Inferior parietal cortex (tissue), 1 donor: ENCODE measurements at regions not wholly inside any gene's neighbourhood (a gene's known extent, or its start where the extent isn't known, plus 50 kb on each side); places are given as distances from the start of the nearest gene placed in this dataset.
A peak's percentile ranks its signal among the peaks of the same experiment; 100 is the strongest.
"Not testable (repeated sequence)": the region's sequence is repeated elsewhere in the genome, so short reads cannot be mapped to it uniquely, and the experiment has no call there.

Experiments used
- DNase-seq: peaks from one replicate; pipeline ENCODE4 v3.0.0-alpha.2; 2016; ENCODE audit errors: extremely low spot score

DNA sequence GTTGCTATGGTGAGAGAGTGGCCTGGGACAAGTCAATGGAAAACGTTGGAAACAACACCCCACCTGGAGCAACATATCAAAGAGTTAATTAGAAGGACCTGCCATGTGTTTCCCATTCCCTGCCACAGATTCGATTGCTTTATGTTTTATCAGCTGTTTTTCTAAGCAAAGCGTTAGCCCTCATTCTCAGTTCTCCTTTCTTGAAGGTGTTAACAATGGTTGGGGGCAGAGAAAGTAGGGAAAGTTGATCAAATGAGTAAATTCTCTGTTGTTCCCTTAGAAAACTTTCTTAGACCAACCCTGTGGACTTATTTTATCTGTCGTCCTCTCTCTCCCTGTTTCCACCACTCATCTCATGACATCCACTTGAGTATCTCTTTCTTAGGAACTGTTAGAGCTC lies 102.5 kb downstream of the ADAMTS15 start:
- no peak for DNase-seq

DNA sequence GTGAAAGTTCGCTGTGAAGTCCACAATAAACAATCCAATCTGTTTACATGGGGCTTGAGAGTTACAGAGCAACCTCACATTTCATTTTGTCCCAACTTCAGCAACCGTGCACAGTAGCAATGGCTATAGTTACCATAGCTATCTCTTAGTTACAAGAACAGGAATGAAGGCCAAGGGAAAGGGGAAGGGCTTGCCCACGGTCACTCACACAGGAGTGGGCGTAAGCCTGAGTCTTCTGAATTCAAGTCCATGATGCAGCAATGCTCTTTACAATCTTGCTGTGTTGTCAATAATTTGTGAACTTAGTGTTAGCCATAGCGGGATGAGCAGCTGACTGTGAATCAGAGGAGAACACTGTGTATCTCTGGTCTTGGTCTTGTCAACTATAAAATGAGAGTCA lies 102.9 kb downstream of the ADAMTS15 start:
- no peak for DNase-seq

DNA sequence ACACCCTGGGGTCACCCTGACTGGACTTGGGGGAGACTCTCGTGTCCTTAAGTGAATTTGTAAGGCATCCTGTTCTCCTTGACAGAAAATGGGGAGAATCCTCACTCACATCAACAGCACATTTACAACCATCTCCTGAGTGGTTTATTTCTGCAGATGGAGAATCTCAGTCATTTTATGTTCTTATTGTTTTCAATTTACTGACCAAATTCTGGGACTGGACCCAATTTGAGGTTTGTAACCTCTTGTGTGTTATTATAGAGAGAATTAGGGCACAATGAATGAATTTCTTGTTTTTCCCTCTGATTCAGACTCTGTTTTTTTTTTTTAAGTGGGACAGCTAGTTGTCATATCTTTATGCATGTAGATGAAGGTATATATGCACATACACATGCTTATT lies 104.9 kb downstream of the ADAMTS15 start:
- DNase-seq: no peak

DNA sequence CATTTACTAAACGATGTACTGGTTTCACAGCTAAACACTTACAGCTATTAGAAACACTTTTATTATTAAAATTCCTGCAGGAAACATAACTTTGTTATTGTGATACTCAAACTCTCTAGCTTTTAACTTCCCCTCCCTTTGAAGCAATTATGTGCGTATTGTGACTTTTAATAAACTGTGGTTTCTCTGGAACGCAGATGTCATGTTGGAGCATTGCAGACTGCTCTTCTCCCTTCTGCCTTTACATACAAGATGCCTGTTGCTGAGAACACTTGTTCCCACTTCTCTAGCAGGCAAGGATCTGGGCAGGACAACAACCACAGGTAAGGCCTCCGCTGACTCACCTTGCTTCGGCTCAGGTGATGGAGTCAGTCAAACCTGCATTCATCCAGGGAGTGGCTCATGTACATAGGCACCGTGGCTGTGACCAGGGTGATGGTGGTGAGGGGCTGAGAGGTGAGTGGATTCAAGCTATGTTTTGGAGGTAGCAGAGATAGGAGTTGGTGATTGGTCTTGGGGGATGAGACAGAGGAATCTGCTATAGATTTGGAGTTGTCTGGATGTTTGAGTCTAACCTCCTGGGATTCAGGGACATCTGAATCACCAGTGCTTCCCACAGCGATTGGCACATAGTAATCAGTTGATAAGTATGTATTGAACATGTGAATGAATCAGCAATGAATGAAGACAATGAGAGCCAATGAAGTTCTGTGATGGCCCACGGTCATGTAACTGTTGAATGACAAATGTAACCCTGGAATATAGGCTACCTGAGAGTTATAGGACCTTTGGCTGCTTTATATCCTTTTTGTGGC lies 106.0 kb downstream of the ADAMTS15 start:
- DNase-seq: no peak

DNA sequence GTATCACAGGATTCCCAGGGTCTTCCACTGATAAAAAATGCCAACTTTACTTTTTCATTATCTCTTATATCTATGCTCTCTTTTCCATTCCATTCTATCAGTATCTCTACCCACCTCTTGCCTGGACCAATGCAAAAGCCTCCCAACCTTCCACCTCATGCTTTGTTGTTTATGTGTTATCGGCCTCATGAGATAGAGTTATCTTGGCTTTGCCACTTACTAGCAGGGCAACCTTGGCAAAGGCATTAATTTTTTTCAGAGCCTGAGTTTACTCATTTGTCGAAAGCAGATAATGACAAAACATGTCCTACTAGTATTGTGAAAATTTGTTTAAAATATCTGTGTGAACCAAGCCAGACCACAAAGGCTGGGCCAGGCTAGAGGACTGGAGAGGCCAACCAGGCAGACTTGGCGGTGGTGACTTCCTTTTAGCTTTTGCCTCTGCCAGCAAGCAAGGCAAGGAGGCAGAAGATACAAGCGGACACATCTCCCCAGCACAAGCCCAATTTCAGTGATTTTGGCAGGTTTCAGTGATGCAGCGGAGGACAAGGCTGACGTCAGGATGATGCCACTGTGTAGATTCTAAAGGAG lies 106.9 kb downstream of the ADAMTS15 start:
- no peak for DNase-seq

DNA sequence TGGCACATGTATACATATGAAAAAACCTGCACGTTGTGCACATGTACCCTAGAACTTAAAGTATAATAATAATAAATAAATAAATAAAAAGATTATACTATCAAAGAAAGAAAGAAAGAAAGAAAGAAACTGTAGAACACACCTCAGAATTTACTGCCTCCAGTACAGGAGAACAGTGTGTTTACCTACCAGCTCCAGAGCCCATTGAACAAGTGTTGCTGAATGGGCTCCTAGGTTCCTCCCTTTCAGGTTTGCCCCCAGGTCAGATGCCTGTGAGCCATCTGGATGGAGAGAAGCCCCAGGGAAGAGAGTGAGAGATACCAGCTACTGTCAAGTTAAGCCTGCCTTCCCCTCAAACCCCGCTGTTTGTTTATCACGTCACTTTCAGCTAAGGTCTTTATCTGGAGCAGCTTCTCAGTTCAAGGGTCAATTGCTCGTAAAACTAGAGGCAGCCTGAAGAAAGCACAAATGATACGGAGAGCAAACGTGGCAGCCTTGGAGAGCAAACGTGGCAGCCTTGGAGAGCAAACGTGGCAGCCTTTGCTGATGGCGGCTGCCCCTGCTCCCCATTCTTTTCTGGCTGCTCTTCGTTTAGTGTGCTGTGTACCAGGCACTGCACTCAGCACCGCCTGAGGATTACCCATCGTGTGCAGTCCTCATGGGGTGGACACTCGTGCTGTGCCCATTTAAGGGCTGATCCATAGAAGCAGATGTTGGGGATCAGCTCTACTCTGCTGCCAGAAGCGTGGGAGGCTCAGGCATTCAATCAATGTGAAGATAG lies 111.7 kb downstream of the ADAMTS15 start:
- DNase-seq: no peak

DNA sequence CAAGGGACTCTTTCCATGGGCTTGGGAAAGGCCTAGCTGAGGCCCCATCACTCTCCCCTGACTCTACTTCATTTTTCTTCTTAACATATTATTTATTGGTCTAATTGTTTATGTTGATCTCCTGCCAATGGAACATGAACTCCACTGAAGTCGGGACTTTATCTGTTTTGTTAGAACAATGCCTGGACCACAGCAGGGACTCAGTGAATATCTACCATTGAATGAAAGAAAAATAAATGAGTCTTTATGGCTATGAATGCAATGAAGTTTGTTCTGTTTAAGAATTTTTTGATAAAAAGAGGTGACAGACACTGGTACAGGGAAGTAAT lies 112.3 kb downstream of the ADAMTS15 start:
- no peak for DNase-seq

DNA sequence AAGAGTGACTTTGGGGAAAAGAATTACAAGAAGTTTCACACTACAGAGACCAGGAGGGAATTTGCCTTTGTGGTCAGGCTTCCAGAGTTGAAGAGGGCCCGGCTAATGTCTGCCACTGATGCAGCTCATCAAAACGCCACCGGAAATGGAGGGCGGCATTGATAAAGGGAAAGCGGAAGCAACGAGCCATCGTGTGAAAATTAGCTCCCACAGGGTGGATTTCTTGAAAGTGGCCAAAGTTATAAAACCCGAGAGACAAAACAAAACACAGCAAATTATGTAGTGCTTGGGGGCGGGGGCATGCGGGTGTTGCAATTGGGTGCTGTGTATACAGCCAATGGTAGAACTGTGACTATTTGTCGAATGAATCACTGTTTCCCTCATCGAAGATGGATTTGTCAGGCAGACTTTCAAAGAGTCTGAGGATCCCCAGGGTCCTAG lies 113.0 kb downstream of the ADAMTS15 start:
- no peak for DNase-seq

DNA sequence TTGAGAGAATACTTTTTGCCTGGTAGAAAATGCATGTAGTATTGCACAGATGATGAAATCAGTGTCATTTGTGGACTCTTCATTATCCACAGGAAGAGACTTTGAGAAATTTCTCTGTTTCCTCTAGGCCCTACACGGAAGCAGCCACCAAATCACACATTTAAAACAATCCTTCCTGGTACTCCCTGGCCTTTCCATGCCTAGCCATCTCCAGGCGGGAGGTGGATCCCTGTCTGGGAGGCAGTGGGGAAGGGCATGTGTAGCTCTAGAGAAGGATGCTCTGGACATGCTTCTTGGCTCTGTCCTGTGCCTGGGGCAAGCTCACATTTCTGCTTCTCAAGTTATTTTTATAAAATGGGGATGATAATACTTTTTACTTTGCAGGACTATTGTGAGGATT lies 114.1 kb downstream of the ADAMTS15 start:
- no peak for DNase-seq

DNA sequence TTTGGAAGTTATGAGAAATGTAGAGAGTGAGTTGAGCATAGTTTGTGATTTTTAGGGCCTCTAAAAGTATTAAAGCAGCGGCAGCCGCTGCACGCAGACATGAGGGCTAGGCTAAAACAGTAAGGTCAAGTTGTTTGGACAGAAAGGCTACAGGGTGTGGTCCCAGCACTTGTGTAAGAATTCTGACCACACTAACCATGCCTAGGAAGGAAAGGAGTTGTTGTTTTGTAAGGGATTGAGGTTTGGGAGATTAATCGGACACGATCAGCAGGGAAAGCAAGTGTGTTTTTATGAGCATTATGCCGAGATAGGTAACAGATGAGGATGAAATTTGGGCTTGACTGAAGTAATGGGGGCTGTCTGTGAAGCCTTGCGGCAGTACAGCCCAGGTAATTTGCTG lies 117.9 kb downstream of the ADAMTS15 start:
- DNase-seq: not testable (repeated sequence)

DNA sequence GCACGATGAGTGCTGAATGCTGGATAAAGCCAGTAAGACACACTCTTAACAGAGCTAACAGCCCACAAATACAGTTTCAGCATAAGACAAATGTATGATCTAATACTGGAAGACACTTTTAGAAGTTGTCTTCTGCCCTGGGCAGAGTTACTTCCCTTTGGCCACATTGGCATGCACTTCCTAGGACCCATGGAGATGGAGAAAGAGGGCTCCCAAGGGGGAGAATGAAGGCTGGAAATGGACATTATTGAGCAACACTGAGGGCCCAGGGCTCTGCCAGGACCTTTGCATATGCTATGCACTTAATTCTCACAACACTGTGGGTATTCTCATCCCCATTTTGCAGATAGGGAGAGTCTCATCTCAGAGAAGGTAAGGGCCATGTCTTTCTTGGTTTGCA lies 123.1 kb downstream of the ADAMTS15 start:
- no peak for DNase-seq

DNA sequence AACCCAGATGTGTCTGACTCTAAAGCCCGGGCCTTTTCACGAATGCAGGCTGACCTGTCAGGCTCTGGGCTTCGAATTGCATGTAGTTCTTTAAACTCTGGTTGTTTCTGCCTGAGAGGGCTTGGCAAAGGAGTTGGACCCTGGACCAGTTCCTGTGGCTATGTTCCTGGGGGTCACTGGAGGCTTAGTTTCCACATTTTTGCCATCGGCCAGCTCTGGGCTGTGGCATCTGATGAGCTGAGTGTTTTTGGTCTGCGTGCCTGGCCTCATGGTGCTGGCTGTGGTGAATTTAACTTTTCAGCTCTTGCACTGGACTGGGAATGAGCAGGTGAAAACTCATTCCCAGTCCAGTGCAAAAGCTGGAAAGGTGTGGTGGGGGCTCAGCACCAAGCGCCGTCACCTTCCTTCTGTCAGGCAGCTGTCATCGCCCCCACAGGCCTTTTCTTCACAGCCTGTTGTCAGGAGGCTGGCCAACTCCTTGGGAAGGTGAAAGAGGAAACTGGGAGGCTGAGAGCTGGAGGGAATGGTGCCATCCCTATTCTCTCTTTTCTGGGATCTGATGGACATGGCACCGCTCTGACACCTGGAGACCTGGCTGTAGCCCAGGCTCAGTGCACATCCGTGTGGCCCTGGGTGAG lies 123.6 kb downstream of the ADAMTS15 start:
- DNase-seq: no peak

DNA sequence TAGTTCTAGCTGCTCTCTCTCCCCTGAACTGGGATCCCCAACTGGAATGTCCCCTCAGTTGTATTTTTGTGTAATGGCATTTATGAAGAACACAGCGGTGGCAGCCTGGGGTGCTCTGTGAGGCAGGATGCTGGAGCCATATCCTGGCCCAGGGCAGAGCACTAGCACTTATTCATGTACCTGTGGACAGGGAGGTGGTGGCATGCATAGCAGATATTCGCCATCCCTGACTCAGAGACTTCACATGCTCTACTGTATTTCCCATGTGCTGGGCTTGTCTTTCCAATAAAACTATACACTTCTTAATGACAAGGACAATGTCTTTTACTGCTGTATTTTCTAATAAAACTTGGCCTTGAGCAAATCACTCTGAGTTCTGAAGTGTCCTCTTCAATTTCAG lies 125.3 kb downstream of the ADAMTS15 start:
- no peak for DNase-seq

DNA sequence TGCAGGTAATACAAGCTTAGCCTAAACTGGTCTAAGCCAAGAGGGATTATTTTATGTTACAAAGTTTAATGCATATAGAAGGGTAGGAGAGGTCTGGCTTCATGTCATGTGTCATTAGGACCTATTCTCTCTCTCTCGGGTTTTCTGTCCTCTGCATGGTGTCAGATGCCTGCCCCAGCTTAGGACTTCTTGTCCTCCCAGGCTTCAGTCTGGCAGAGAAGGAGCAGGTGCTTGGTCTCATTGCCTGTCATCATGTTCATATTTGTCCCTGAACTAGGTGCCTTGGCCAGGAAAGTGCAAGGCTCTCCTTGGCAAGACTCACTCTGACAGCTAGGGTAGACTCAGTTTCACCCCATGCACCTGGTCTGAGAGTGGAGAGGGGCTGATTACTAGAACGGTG lies 126.3 kb downstream of the ADAMTS15 start:
- no peak for DNase-seq

DNA sequence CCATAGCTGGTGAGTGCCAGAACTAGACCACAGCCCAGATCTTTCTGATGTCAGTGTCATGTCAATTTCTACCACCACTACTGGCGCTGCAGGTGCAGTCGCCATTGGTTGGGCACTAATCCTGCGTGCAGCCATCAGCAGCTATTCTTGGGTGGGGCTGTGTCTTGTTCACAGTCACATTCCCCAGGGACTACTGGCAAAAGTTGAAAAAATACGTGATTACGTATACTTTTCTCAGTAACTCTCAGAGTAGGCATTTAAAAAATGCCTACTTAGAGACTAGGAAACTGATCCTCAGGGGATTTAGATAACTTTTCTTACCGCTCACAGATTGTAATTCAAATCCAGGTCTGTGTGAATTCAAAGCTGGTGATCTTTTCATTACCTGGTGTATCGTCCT lies 127.7 kb downstream of the ADAMTS15 start:
- no peak for DNase-seq

DNA sequence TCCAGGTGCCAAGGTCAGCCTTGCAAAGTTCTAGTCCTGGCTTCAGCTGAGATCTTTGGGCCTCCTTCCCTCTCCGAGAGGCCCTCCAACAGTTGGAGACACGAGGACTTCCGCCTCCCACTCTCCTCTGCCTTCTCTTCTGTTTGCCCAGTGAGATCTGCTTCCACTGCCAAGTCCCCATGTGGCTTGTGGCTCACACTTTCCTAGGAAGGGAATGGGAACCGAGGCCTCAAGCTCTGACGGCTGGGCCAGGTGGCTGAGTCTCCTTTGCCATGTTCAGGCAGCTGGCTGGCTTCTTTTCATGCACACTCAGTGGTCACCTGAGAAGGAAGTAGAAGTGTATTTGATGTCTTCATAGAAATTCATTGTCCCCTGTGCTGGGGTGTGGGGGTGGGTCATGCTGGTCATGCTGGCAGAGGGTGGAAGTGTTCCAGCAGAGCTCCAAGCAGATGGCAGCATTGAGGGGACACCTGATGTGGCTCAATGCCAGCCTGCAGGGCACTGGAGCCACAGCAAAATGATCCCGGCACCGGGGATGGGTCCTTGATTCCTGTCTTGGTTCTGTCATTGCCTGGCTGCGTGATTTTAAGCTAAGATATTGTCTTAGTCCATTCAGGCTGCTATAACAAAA lies 130.4 kb downstream of the ADAMTS15 start:
- no peak for DNase-seq

DNA sequence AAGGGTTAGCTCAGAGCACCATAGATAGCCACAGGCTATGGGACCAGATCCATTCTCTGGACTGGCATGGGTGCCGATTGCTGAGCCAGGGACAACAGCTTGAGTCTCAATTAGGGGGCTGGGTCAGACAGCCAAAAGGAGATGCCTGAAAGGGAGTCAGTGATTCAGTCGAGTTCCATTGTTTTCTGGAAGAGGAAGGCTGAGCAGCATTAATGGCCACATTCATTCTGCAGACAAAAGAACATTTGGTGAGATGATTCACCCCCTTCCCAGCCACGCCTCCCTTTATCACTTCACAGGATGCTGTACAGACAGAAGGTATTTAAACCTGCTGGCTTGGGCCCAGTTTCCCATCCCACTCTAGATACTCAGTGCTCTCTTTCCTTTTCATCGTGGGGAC lies 131.9 kb downstream of the ADAMTS15 start:
- peak; percentile 83 for DNase-seq

DNA sequence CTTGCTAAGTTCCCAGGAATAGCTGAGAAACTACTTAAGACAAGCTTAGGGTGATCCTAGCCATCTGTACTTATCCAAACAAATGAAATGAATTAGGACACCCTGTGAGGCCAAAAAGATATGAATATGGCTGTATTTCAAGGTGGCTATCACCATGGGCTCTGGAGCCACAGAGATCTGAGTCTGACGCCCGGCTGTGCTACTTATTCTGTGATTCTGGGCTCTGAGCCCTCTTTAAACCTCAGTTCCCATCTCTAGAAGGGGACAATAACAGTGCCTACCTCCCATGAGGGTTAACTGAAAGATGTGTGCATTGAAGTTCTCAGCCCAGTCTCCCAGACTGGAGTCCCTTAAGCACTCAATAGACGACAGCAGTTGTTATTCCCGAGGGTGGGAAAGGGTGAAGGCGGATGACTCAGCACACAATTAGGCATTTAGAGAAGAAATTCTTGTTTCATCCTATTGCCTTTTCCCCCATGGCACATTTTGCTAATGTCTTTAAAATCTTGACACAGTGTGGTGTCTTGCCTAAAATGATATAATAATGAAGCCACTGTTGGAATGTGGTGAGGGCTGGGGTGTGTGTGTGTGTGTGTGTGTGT lies 132.5 kb downstream of the ADAMTS15 start:
- no peak for DNase-seq

DNA sequence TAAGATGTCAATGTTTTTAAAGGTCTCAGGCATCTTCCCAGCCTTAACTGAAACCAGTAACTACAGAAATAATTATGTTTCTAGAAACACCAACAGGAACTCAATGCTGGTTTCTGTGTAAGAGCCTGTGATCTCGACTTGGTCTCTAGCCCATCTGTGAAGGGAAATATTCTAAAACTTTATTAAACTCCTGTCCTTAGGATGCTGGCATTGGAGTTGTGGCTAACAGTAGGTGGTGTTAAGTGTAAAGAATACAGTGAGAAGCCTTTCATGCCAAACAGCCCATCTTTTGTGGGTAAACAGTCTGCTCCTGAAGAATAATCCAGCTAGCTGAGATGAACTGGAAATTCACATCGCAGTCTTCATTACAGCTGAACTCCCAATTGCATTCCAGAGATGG lies 133.2 kb downstream of the ADAMTS15 start:
- no peak for DNase-seq

DNA sequence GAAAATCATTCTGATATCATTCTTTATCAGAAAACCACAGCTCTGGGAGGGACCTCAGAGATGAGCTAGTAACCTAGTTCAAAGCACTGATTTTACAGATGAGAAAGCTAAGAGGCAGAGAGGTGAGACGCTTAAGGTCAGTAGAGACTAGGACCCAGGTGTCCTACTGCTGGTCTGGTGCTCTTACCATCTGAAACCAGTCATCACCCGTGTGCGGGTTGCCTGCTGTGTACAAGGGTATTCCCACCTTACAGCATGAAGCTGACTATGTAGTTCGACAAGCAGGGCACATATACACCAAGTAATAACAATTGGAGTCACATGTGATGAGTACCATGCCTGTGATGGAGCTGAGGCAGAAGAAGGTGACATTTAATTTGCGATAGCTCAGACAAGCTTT lies 133.7 kb downstream of the ADAMTS15 start:
- no peak for DNase-seq

DNA sequence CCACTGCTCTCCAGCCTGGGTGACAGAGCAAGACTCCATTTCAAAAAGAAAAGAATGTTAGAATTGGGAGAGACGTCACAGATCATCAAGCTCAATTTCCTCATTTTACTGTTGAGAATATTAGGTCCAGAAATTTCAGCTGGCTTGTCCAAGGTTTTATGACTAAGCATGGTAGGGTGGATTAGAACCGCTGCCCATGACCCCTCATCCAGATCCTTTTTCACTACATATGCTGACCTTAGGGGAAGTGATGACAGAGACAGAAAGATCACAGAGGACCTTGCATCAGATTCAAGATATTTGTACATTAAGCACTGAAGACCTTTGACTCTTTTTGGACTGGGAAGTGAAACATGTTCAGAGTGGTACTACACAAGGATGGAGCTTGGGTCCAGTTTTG lies 134.5 kb downstream of the ADAMTS15 start:
- no peak for DNase-seq

DNA sequence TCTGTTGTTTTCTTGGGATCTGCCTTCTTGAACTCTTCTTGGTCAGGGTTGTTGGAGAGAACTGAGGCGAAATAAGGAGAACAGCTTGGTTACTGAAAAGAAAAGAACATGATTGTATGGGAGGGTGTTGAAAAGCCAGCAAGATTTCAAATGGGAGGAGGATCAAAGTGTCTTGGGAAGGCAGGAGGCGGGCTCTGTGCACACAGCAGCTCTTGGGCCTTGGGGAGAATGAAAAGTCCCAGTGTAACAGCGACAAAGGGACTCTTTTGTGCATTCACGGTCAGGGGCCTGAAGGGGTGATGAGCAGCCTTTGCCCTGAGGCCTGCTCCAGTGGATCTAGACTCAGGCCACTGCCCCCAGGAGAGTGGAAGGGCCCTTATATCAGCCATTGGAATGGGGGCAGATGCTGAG lies 135.4 kb downstream of the ADAMTS15 start:
- peak; percentile 55 for DNase-seq
